AG09309 (cell line): ENCODE measurements at regions not wholly inside any gene's neighbourhood (a gene's known extent, or its start where the extent isn't known, plus 50 kb on each side); places are given as distances from the start of the nearest gene placed in this dataset.

Source experiments
- DNase-seq: peaks from one replicate; pipeline ENCODE4 v3.0.0-alpha.2; 2010; ENCODE audit warnings: low read depth
- H3K4me3 ChIP-seq: 2 replicates; pipeline ENCODE4 v1.5.1; 2011; ENCODE audit warnings: mild to moderate bottlenecking, low read depth, low read length, moderate library complexity; ENCODE audit not compliant: control insufficient read depth
- TF ChIP-seq, protein P1 (sequence below): IDR thresholded peaks from 2 replicates; pipeline ENCODE4 v1.5.1; 2011; ENCODE audit warnings: mild to moderate bottlenecking, low read depth, low read length, inconsistent platforms; ENCODE audit not compliant: insufficient read depth, control insufficient read depth; ENCODE audit errors: missing control alignments

GRCh38 chr5:97676608-97677007 is 493.6 kb upstream of the RIOK2 start:
- TF ChIP-seq, protein P1, sequence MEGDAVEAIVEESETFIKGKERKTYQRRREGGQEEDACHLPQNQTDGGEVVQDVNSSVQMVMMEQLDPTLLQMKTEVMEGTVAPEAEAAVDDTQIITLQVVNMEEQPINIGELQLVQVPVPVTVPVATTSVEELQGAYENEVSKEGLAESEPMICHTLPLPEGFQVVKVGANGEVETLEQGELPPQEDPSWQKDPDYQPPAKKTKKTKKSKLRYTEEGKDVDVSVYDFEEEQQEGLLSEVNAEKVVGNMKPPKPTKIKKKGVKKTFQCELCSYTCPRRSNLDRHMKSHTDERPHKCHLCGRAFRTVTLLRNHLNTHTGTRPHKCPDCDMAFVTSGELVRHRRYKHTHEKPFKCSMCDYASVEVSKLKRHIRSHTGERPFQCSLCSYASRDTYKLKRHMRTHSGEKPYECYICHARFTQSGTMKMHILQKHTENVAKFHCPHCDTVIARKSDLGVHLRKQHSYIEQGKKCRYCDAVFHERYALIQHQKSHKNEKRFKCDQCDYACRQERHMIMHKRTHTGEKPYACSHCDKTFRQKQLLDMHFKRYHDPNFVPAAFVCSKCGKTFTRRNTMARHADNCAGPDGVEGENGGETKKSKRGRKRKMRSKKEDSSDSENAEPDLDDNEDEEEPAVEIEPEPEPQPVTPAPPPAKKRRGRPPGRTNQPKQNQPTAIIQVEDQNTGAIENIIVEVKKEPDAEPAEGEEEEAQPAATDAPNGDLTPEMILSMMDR = no peak
- no peak for DNase-seq
- H3K4me3 ChIP-seq = no peak overlapping the region

DNA sequence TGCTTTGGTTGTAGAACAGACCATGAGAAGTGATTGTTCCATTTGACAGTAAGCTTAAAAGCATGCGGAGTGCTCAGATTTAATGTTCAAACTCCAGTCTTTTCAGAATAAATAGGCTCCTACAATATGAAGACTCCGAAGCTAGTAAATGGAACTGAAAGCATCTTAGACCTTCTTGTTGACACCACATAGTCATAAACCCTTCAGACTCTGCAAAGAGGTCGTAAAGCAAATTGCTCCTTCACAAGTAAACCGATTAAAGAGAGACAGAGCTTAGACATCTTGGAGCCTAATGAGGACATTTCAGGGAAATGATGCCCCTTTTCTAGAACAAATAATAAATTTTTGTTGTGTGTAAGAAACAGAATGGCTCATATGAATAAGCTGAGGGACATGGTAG is 511.0 kb upstream of the RIOK2 start:
- TF ChIP-seq, protein P1 = no peak
- no peak overlapping the region for H3K4me3 ChIP-seq
- DNase-seq = no peak

GRCh38 chr5:97714424-97714823 is 531.4 kb upstream of the RIOK2 start:
- DNase-seq = no peak
- TF ChIP-seq, protein P1 = no peak
- no peak overlapping the region for H3K4me3 ChIP-seq

GRCh38 chr5:97726106-97726505 is 543.1 kb upstream of the RIOK2 start:
- TF ChIP-seq, protein P1 = no peak
- H3K4me3 ChIP-seq = no peak overlapping the region
- no peak for DNase-seq

DNA sequence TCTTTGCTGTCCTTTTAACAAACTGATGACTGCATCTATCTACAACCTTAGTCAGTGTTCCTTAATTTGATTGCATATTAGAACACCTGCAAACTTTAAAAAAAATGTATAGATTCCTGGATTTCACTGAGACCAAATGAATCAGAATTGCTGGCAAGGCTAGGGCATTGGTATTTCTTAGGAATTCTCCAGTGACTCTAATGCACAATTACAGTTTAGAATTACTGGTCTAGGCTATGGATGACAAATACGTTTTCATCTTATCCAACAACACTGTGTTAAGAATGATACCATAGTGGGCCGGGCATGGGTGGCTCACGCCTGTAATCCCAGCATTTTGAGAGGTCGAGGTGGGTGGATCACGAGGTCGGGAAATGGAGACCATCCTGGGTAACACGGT is 545.9 kb upstream of the RIOK2 start:
- H3K4me3 ChIP-seq = no peak overlapping the region
- DNase-seq = no peak
- TF ChIP-seq, protein P1 = no peak

- no peak for DNase-seq
- TF ChIP-seq, protein P1 = no peak
- no peak overlapping the region for H3K4me3 ChIP-seq
Measured at GRCh38 chr5:97729938-97730337, 546.9 kb upstream of the RIOK2 start.

DNA sequence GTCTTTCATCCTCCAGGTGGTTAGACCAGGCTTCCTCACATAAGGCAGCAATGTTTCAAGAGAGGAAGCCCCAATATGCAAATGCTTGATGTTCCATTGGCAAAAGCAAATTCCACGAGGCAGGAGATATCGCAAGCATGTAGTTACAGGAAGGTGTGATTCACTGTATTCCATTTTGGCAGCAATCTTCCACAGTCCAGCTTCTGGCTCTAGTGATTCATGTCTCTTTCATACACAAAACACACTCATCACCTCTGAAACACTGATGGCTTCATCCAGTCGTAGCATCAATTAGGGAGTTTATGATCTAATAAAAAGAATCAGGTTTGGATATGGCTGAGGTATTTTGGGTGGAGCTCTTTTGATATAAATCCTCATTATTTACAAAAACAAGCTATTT is 552.2 kb upstream of the RIOK2 start:
- no peak overlapping the region for H3K4me3 ChIP-seq
- peak; percentile 73 for DNase-seq
- TF ChIP-seq, protein P1 = no peak
